Neural crest cell (in vitro differentiated cells): ENCODE measurements at regions not wholly inside any gene's neighbourhood (a gene's known extent, or its start where the extent isn't known, plus 50 kb on each side); places are given as distances from the start of the nearest gene placed in this dataset.

Source experiments
- DNase-seq: peaks from one replicate; pipeline ENCODE4 v3.0.0; 2021; ENCODE audit warnings: low read depth, mixed read lengths, low spot score
- H3K27ac Mint-ChIP-seq: one replicate; pipeline ENCODE4 v1.8.0; 2021; ENCODE audit warnings: mild to moderate bottlenecking, mixed read lengths; ENCODE audit not compliant: unreplicated experiment
- H3K27me3 Mint-ChIP-seq: 2 replicates; pipeline ENCODE4 v1.8.0; 2021; ENCODE audit warnings: low read depth, mild to moderate bottlenecking, mixed read lengths
- H3K36me3 Mint-ChIP-seq: 2 replicates; pipeline ENCODE4 v1.8.0; 2021; ENCODE audit warnings: low read depth, mild to moderate bottlenecking, mixed read lengths
- H3K4me1 Mint-ChIP-seq: 2 replicates; pipeline ENCODE4 v1.8.0; 2021; ENCODE audit warnings: mixed read lengths
- H3K4me3 Mint-ChIP-seq: one replicate; pipeline ENCODE4 v1.8.0; 2021; ENCODE audit warnings: mild to moderate bottlenecking, mixed read lengths
- H3K9me3 Mint-ChIP-seq: 2 replicates; pipeline ENCODE4 v1.8.0; 2021; ENCODE audit warnings: mixed read lengths
- CTCF ChIP-seq: fragments of 200-600 bp; sonication (generic); conservative IDR thresholded peaks from 2 replicates; pipeline ENCODE4 v1.5.0; 2021; ENCODE audit warnings: antibody characterized with exemption, mild to moderate bottlenecking

GRCh38 chr11:122340607-122341290 is 224.7 kb upstream of the BLID start:
- no peaks in the 10 kb centered on the region for H3K4me1 Mint-ChIP-seq
- no peak for DNase-seq
- H3K27ac Mint-ChIP-seq, result no peak overlapping the region
- H3K9me3 Mint-ChIP-seq, result peaks cover 2% of the 10 kb centered on the region
- H3K4me3 Mint-ChIP-seq, result no peak overlapping the region
- H3K27me3 Mint-ChIP-seq, result no peaks in the 10 kb centered on the region
- H3K36me3 Mint-ChIP-seq, result no peaks in the 10 kb centered on the region
- no peak for TF ChIP-seq CTCF

- H3K9me3 Mint-ChIP-seq, result peaks cover 2% of the 10 kb centered on the region
- H3K27me3 Mint-ChIP-seq, result no peaks in the 10 kb centered on the region
- H3K27ac Mint-ChIP-seq, result no peak overlapping the region
- H3K4me3 Mint-ChIP-seq, result no peak overlapping the region
- H3K4me1 Mint-ChIP-seq, result peaks cover 5% of the 10 kb centered on the region
- H3K36me3 Mint-ChIP-seq, result no peaks in the 10 kb centered on the region
- no peak for TF ChIP-seq CTCF
- no peak for DNase-seq
These were observed 223.5 kb upstream of the BLID start for GRCh38 chr11:122339436-122340060.

DNA sequence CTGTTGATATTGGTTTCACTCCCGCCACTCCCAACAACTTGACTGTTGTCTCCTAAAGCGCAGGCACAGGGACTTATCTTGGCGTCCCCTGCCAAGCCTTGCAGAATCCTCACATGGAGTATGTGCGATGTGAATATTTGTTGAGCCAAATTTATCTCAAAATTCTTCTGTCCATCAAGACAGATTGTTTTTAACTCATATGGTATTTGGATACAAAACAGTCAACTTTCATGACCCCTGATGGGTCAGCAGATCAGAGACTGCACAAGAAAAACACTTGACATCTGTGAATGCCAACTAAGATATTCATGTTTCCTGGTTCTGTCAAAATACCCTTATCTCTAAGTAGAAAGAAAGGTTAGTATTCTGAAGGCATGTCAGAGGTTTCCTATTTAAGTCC is 221.7 kb upstream of the BLID start:
- H3K36me3 Mint-ChIP-seq, result no peaks in the 10 kb centered on the region
- H3K27me3 Mint-ChIP-seq, result no peaks in the 10 kb centered on the region
- peaks cover 7% of the 10 kb centered on the region for H3K4me1 Mint-ChIP-seq
- peaks cover 2% of the 10 kb centered on the region for H3K9me3 Mint-ChIP-seq
- no peak for TF ChIP-seq CTCF
- H3K27ac Mint-ChIP-seq, result peak overlapping the region; percentile 72
- H3K4me3 Mint-ChIP-seq, result no peak overlapping the region
- DNase-seq, result no peak

DNA sequence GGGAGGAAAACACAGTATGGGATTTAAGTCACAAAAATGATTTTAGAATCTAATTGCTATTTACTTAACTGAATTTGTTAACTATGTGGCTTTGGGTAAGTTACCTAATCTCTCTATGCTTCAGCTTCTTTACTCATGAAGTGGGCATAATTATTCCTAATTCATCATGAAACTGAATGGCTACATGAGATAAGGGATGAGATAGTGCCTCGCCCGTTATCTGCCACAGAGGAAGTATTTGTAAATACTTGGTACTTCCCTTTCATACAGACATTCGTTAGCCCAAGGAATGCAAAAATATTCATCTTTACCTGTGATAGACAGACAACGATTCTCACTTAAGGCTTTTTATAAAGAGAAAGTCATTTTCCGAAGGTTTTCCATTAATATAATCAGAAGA is 221.2 kb upstream of the BLID start:
- Mint-ChIP-seq H3K27me3 (no peaks in the 10 kb centered on the region), H3K9me3 (peaks cover 2% of the 10 kb centered on the region), H3K27ac (no peak overlapping the region), H3K36me3 (no peaks in the 10 kb centered on the region), H3K4me1 (peaks cover 7% of the 10 kb centered on the region), H3K4me3 (no peak overlapping the region)
- DNase-seq, result no peak
- TF ChIP-seq CTCF, result no peak

DNA sequence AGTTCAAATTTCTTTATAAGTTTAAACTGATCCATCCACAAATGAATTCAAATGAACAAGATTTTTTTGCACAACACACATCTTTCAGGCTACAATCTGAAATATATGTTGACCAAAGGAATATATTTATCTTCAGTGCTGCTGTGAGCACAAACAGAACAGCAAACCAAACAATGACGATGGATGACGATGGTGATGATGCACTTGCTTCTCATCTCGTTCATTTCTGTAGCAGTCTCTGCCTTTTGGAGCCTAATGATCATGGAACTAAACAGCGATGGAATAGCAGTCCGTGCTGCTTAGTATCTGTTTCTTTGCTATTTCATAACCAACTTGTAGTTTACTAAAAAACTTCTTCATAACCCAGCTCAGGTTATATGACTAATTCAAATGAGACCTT is 220.7 kb upstream of the BLID start:
- peaks cover 2% of the 10 kb centered on the region for H3K9me3 Mint-ChIP-seq
- H3K27ac Mint-ChIP-seq, result no peak overlapping the region
- no peaks in the 10 kb centered on the region for H3K27me3 Mint-ChIP-seq
- H3K36me3 Mint-ChIP-seq, result no peaks in the 10 kb centered on the region
- no peak for DNase-seq
- no peak for TF ChIP-seq CTCF
- H3K4me3 Mint-ChIP-seq, result no peak overlapping the region
- peaks cover 7% of the 10 kb centered on the region for H3K4me1 Mint-ChIP-seq
